ENCODE measurements at regions not wholly inside any gene's neighbourhood (a gene's known extent, or its start where the extent isn't known, plus 50 kb on each side); places are given as distances from the start of the nearest gene placed in this dataset.
"Not testable (repeated sequence)": the region's sequence is repeated elsewhere in the genome, so short reads cannot be mapped to it uniquely, and the experiment has no call there.

DNA sequence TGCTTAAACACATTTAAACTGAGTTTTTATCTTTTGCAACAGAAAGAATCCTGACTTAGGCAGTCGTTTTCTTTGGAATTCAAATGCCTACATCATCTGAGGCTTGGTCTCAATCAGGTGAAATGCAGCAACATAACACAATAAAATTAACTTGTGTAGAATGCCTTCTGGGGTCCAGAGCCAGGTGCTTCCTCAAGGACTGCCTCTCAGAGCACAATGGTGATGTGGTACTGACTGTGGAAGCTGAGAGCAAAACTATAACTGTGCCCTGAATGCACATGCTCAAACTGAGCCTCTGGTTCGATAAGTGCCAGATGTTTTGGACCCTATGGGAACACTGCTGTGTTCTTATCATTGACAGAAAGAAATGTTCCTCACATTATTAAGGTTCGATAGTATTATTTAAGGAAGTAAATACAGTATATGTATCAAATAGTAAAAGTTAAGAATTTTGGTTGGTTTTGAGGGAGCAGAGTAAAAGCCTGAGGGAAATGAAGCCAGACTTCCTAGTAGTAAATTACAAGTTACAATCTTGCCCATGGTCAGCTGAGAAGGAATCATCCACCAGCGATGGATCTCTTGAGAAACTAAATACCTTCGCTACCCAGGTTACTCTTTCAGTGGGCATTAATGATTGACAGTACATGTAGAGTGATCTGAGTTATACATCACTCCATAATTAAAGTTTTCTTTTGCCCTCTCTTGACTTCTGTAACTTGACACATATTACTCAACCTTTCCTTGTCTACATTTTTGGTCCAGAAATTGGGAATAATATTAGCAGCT is 122.9 kb upstream of the ATP2B1 start:
- no peaks in the 10 kb centered on the region for H3K9me3 Mint-ChIP-seq
- Histone ChIP-seq H3K27me3 (ENCODE audit: insufficient read depth, low read length, poor library complexity, severe bottlenecking) (no peaks in the 10 kb centered on the region), H3K27ac (ENCODE audit: low read depth, low read length) (no peak overlapping the region), H3K36me3 (ENCODE audit: insufficient read depth, low read length) (no peaks in the 10 kb centered on the region), H3K4me1 (ENCODE audit: insufficient read depth, low read length) (no peaks in the 10 kb centered on the region), H3K4me3 (ENCODE audit: low read length) (no peak overlapping the region), H3K9me3 (ENCODE audit: low read length) (no peaks in the 10 kb centered on the region)
- no peak overlapping the region for H3K27ac Mint-ChIP-seq
- DNase-seq, result no peak
- H3K4me1 Mint-ChIP-seq, result peaks cover 0 to 7% (median 2%) of the 10 kb centered on the region in 3 donors
- no peaks in the 10 kb centered on the region for H3K27me3 Mint-ChIP-seq
- ChIA-PET CTCF (interaction anchor here (1.2 kb wide), 1 partner anchor 28 kb away, joined by 3 read pairs; no protein-coding TSS in a partner anchor), POLR2A (no interaction called here)
- no peak overlapping the region for H3K4me3 Mint-ChIP-seq
- H3K36me3 Mint-ChIP-seq, result peaks cover 0 to 5% (median 4%) of the 10 kb centered on the region in 3 donors

DNA sequence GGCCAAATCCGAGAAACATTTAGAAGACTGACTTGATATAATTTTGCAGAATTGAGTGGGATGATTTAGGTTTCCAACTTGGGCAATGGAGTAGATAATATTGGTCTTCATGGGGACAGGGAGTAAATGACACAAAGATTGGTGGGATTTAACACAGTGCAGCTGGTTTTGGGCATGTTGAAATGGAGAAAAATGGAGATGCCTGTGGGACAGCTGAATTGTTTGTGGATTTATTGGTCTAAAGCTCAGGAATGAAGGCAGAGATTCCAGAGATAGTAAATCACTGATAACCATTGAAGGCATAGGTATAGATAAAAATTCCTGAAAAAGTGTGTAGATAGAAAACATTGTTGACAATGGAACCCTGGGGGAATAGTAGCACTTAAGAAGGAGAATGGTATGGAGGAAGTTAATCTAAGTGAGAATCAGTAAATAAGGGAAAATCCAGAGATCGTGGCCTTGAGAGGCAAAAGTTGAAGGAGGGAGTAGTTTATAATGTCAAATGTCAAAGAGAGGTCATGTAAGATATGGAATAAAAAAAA is 120.9 kb upstream of the ATP2B1 start:
- H3K4me1 Mint-ChIP-seq, result peaks cover 11 to 26% (median 16%) of the 10 kb centered on the region in 3 donors
- Histone ChIP-seq H3K4me3 (ENCODE audit: low read length) (no peak overlapping the region), H3K27ac (ENCODE audit: low read depth, low read length) (no peak overlapping the region), H3K9me3 (ENCODE audit: low read length) (no peaks in the 10 kb centered on the region), H3K27me3 (ENCODE audit: insufficient read depth, low read length, poor library complexity, severe bottlenecking) (no peaks in the 10 kb centered on the region), H3K4me1 (ENCODE audit: insufficient read depth, low read length) (no peaks in the 10 kb centered on the region), H3K36me3 (ENCODE audit: insufficient read depth, low read length) (no peaks in the 10 kb centered on the region)
- no peak overlapping the region for H3K27ac Mint-ChIP-seq
- POLR2A ChIA-PET, result no interaction called here
- H3K9me3 Mint-ChIP-seq, result no peaks in the 10 kb centered on the region
- CTCF ChIA-PET, result no interaction called here
- no peak overlapping the region for H3K4me3 Mint-ChIP-seq
- DNase-seq, result no peak
- peaks cover 0 to 5% (median 3%) of the 10 kb centered on the region in 3 donors for H3K36me3 Mint-ChIP-seq
- no peaks in the 10 kb centered on the region for H3K27me3 Mint-ChIP-seq

DNA sequence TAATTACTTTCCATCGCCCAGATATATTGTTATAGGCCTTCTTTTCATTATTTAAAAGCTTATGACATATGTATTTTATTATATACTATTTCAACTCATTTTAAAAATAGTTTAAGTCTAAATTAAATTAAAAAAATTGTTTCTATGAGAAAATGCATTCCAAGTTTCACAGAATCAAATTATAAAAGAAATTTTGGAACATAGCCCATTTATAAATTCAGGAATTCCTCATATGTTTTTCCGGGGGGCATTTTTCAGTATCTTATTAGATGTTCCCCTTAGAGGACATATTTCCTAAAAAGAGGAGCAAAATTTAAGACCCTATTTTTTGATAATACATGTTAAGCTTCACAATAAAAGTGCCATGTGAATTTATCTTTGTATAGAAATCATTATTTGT is 119.9 kb upstream of the ATP2B1 start:
- peaks cover 0 to 5% (median 3%) of the 10 kb centered on the region in 3 donors for H3K36me3 Mint-ChIP-seq

DNA sequence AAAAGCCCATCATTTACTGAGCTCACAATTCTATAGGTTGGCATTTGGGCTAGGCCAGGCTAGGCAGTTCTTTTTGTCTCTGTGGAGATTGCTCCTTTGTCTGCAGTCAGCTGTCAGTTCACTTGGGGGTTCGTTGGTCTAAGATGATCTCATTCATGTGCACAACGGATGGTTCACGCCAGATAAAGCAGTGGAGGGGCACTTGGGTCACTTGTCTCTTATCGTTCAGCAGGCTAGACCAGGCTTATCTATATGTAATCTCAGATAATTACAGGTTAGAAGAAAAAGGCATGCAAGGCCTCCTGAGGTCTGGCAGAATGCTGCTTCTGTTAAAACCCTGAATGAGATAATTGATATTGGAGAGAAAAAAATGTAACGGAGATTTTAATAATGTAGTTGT is 119.0 kb upstream of the ATP2B1 start:
- ChIA-PET CTCF (no interaction called here), POLR2A (no interaction called here)
- Mint-ChIP-seq H3K27me3 (no peaks in the 10 kb centered on the region), H3K4me1 (peaks cover 9 to 26% (median 16%) of the 10 kb centered on the region in 3 donors), H3K36me3 (peaks cover 0 to 5% (median 3%) of the 10 kb centered on the region in 3 donors), H3K4me3 (no peak overlapping the region), H3K9me3 (no peaks in the 10 kb centered on the region), H3K27ac (peak overlapping the region in 1 of 8 donors; percentile 5)
- DNase-seq, result no peak
- Histone ChIP-seq H3K9me3 (ENCODE audit: low read length) (no peaks in the 10 kb centered on the region), H3K4me1 (ENCODE audit: insufficient read depth, low read length) (no peaks in the 10 kb centered on the region), H3K4me3 (ENCODE audit: low read length) (no peak overlapping the region), H3K36me3 (ENCODE audit: insufficient read depth, low read length) (no peaks in the 10 kb centered on the region), H3K27ac (ENCODE audit: low read depth, low read length) (no peak overlapping the region), H3K27me3 (ENCODE audit: insufficient read depth, low read length, poor library complexity, severe bottlenecking) (no peaks in the 10 kb centered on the region)

More for the DNA sequence above, 119.9 kb upstream of the ATP2B1 start:
- no peaks in the 10 kb centered on the region for H3K27me3 Mint-ChIP-seq
- Histone ChIP-seq H3K4me3 (ENCODE audit: low read length) (no peak overlapping the region), H3K27me3 (ENCODE audit: insufficient read depth, low read length, poor library complexity, severe bottlenecking) (no peaks in the 10 kb centered on the region), H3K4me1 (ENCODE audit: insufficient read depth, low read length) (no peaks in the 10 kb centered on the region), H3K27ac (ENCODE audit: low read depth, low read length) (no peak overlapping the region), H3K9me3 (ENCODE audit: low read length) (no peaks in the 10 kb centered on the region), H3K36me3 (ENCODE audit: insufficient read depth, low read length) (no peaks in the 10 kb centered on the region)
- peaks cover 9 to 26% (median 16%) of the 10 kb centered on the region in 3 donors for H3K4me1 Mint-ChIP-seq
- no peak overlapping the region for H3K27ac Mint-ChIP-seq
- no peak for DNase-seq
- ChIA-PET POLR2A (no interaction called here), CTCF (no interaction called here)
- H3K9me3 Mint-ChIP-seq, result no peaks in the 10 kb centered on the region
- no peak overlapping the region for H3K4me3 Mint-ChIP-seq

DNA sequence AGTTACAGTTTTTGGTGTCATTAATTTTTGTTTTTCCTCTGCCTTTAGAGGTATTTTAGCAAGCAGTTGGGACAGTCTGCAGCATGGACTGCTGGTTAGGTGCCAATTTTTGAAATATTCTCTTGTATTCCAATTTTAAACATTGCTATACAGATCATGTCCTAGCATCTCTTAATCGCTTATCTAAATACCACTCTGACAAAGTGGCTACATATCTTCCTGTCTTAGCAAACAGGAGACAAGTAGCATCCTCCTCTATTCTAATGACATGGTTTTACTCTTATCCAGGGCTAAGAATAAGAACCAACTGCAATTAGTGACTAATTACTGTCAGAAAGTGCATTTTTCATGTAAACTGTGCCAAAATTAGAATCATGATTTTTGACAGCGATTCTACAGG is 117.8 kb upstream of the ATP2B1 start:
- Histone ChIP-seq H3K4me3 (ENCODE audit: low read length) (no peak overlapping the region), H3K36me3 (ENCODE audit: insufficient read depth, low read length) (no peaks in the 10 kb centered on the region), H3K27me3 (ENCODE audit: insufficient read depth, low read length, poor library complexity, severe bottlenecking) (no peaks in the 10 kb centered on the region), H3K9me3 (ENCODE audit: low read length) (no peaks in the 10 kb centered on the region), H3K27ac (ENCODE audit: low read depth, low read length) (no peak overlapping the region), H3K4me1 (ENCODE audit: insufficient read depth, low read length) (no peaks in the 10 kb centered on the region)
- Mint-ChIP-seq H3K9me3 (no peaks in the 10 kb centered on the region), H3K4me1 (peaks cover 9 to 26% (median 16%) of the 10 kb centered on the region in 3 donors), H3K27ac (peak overlapping the region in 2 of 8 donors; percentile 5 to 25), H3K36me3 (peaks cover 0 to 5% (median 3%) of the 10 kb centered on the region in 3 donors), H3K27me3 (no peaks in the 10 kb centered on the region), H3K4me3 (no peak overlapping the region)
- ChIA-PET CTCF (no interaction called here), POLR2A (no interaction called here)
- no peak for DNase-seq

DNA sequence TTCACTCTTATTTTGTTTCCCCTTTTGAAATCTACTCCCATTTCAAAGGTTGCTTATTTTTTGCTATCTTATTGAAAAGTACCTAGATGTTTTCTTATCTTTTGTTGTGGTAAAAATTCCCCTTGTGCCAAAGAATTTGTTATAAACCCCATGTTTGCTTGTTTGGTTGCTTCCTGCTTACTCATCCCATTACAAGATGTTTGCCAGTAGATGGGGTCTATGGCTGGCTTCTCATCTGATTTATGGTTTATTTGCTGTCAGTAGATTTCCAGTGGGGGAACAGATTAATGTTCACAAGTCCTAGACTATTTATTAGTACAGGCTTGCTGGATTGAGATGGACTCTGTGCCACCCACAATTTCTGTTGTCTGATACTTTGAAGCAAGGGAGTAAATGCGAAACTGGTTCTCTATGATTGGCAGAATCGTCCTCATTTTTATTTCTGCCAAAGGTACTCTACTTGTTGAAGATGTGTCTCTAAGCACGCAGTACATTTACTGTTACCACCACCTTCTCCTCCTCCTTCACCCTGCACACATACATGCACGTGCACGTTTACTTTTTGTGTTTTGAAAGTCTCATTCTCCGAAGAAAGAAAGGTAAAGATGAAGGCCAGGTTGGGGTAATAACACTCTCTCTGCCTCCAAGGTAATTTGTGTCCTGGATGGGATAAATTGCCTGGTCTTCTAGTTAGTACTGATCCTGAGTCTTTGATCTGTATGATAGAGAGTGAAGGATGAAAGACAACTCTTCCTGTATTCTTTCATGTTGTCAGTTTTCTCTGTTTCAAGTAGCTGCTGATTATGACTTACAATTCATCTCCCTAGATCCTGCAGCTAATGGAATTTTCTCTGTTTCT is 117.2 kb upstream of the ATP2B1 start:
- Histone ChIP-seq H3K9me3 (ENCODE audit: low read length) (no peaks in the 10 kb centered on the region), H3K36me3 (ENCODE audit: insufficient read depth, low read length) (no peaks in the 10 kb centered on the region), H3K27ac (ENCODE audit: low read depth, low read length) (no peak overlapping the region), H3K27me3 (ENCODE audit: insufficient read depth, low read length, poor library complexity, severe bottlenecking) (no peaks in the 10 kb centered on the region), H3K4me1 (ENCODE audit: insufficient read depth, low read length) (no peaks in the 10 kb centered on the region), H3K4me3 (ENCODE audit: low read length) (no peak overlapping the region)
- H3K4me1 Mint-ChIP-seq, result peaks cover 9 to 26% (median 16%) of the 10 kb centered on the region in 3 donors
- H3K4me3 Mint-ChIP-seq, result peak overlapping the region in 3 of 7 donors; percentile 12 to 38 (median 19)
- CTCF ChIA-PET, result no interaction called here
- peaks cover 0 to 5% (median 3%) of the 10 kb centered on the region in 3 donors for H3K36me3 Mint-ChIP-seq
- H3K27me3 Mint-ChIP-seq, result no peaks in the 10 kb centered on the region
- no peak for DNase-seq
- H3K27ac Mint-ChIP-seq, result peak overlapping the region in 3 of 8 donors; percentile 5 to 25 (median 22)
- POLR2A ChIA-PET, result no interaction called here
- no peaks in the 10 kb centered on the region for H3K9me3 Mint-ChIP-seq

DNA sequence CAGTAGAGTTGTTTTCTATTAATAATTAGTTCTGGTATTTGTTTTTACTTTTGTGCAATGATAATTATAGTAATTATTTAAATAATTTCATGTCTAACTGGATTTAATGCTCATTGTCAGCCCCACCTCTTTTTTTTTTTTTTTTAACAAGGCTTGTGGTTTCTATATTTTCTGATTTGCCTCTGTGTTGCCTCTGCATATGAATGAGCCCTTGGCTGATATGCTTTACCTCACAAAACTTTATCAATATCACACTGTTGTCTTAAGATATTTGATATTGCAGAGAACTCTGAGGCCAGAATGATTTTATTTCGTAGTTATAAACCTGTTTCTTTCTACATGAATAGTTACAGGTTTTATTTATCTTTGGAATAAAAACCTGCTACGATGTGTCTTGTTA is 116.2 kb upstream of the ATP2B1 start:
- no peaks in the 10 kb centered on the region for H3K27me3 ChIP-seq (ENCODE audit: insufficient read depth, low read length, poor library complexity, severe bottlenecking)
- no peak overlapping the region for H3K4me3 ChIP-seq (ENCODE audit: low read length)
- Mint-ChIP-seq H3K36me3 (peaks cover 0 to 9% (median 1%) of the 10 kb centered on the region in 3 donors), H3K27me3 (no peaks in the 10 kb centered on the region), H3K9me3 (no peaks in the 10 kb centered on the region), H3K27ac (no peak overlapping the region), H3K4me1 (peaks cover 9 to 26% (median 16%) of the 10 kb centered on the region in 3 donors), H3K4me3 (no peak overlapping the region)
- no peaks in the 10 kb centered on the region for H3K9me3 ChIP-seq (ENCODE audit: low read length)
- DNase-seq, result no peak
- H3K36me3 ChIP-seq (ENCODE audit: insufficient read depth, low read length), result no peaks in the 10 kb centered on the region
- H3K27ac ChIP-seq (ENCODE audit: low read depth, low read length), result no peak overlapping the region
- no peaks in the 10 kb centered on the region for H3K4me1 ChIP-seq (ENCODE audit: insufficient read depth, low read length)
- ChIA-PET POLR2A (no interaction called here), CTCF (no interaction called here)

DNA sequence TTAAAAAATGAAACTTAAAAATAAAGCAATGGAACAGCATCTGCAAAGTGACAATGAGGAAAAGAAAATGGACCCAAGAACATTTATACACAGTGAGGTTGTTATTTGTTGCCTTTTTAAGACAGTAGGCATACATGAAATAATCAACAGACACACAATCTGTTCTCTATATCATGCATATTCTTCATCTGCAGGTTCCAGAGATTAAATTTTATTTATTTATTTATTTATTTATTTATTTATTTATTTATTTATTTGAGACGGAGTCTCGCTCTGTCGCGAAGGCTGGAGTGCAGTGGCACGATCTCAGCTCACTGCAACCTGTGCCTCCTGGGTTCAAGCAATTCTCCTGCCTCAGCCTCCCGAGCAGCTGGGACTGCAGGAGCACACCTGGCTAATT is 114.4 kb upstream of the ATP2B1 start:
- CTCF ChIA-PET, H3K36me3 Mint-ChIP-seq: not testable (repeated sequence)
- peaks cover 9 to 22% (median 16%) of the 10 kb centered on the region in 3 donors for H3K4me1 Mint-ChIP-seq

More for the DNA sequence above, 114.4 kb upstream of the ATP2B1 start:
- not testable (repeated sequence) for H3K9me3 Mint-ChIP-seq; H3K4me1 ChIP-seq (ENCODE audit: insufficient read depth, low read length); H3K27ac Mint-ChIP-seq; H3K36me3 ChIP-seq (ENCODE audit: insufficient read depth, low read length); H3K27ac ChIP-seq (ENCODE audit: low read depth, low read length); H3K4me3 ChIP-seq (ENCODE audit: low read length); H3K27me3 ChIP-seq (ENCODE audit: insufficient read depth, low read length, poor library complexity, severe bottlenecking); H3K4me3 Mint-ChIP-seq; DNase-seq; H3K9me3 ChIP-seq (ENCODE audit: low read length); H3K27me3 Mint-ChIP-seq
- POLR2A ChIA-PET, result interaction anchor here (0.8 kb wide), 1 partner anchor 351 kb away, joined by 3 read pairs; no protein-coding TSS in a partner anchor

Data from CD8-positive, alpha-beta memory T cell (primary cell).